ENCODE measurements at regions not wholly inside any gene's neighbourhood (a gene's known extent, or its start where the extent isn't known, plus 50 kb on each side); places are given as distances from the start of the nearest gene placed in this dataset.

DNA sequence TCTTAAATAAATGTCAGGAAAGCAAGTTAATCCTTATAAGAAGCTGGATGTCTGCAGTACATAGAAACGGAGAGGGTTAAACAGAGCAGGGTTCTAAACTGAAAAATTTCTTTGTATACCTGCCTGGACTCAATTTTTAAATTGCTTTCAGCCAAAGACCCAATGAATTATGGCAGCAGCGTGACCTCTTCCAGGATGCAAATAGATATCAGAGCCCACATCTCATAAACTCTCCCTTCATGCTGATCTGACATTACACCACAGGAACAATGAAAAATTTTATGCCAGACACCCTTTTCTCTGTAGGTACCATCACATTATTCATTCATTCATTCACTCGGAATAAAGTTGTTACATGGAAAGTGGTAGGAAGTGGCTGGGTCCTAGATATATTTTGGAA is 236.4 kb downstream of the NUF2 start:
- TF ChIP-seq NFIC (IDR thresholded peaks at IDR 0.05), result no peak
- TF ChIP-seq TAF1 (IDR thresholded peaks at IDR 0.05; ENCODE audit: low read depth), result no peak
- TF ChIP-seq, protein P1, sequence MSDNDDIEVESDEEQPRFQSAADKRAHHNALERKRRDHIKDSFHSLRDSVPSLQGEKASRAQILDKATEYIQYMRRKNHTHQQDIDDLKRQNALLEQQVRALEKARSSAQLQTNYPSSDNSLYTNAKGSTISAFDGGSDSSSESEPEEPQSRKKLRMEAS (IDR thresholded peaks at IDR 0.05), result no peak
- TF ChIP-seq EP300 (IDR thresholded peaks at IDR 0.05; ENCODE audit: borderline replicate concordance), result no peak
- no peak for TF ChIP-seq TCF12 (IDR thresholded peaks at IDR 0.05; ENCODE audit: low read depth)
- no peak for TF ChIP-seq YY1 (IDR thresholded peaks at IDR 0.05; ENCODE audit: low read depth)
- no peak for TF ChIP-seq ZBTB7A (IDR thresholded peaks at IDR 0.05; ENCODE audit: low read depth)
- TF ChIP-seq, protein P2, sequence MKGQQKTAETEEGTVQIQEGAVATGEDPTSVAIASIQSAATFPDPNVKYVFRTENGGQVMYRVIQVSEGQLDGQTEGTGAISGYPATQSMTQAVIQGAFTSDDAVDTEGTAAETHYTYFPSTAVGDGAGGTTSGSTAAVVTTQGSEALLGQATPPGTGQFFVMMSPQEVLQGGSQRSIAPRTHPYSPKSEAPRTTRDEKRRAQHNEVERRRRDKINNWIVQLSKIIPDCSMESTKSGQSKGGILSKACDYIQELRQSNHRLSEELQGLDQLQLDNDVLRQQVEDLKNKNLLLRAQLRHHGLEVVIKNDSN (IDR thresholded peaks at IDR 0.05), result no peak
- TF ChIP-seq CREB1 (IDR thresholded peaks at IDR 0.05; ENCODE audit: low read depth), result no peak
- TF ChIP-seq, protein P3, sequence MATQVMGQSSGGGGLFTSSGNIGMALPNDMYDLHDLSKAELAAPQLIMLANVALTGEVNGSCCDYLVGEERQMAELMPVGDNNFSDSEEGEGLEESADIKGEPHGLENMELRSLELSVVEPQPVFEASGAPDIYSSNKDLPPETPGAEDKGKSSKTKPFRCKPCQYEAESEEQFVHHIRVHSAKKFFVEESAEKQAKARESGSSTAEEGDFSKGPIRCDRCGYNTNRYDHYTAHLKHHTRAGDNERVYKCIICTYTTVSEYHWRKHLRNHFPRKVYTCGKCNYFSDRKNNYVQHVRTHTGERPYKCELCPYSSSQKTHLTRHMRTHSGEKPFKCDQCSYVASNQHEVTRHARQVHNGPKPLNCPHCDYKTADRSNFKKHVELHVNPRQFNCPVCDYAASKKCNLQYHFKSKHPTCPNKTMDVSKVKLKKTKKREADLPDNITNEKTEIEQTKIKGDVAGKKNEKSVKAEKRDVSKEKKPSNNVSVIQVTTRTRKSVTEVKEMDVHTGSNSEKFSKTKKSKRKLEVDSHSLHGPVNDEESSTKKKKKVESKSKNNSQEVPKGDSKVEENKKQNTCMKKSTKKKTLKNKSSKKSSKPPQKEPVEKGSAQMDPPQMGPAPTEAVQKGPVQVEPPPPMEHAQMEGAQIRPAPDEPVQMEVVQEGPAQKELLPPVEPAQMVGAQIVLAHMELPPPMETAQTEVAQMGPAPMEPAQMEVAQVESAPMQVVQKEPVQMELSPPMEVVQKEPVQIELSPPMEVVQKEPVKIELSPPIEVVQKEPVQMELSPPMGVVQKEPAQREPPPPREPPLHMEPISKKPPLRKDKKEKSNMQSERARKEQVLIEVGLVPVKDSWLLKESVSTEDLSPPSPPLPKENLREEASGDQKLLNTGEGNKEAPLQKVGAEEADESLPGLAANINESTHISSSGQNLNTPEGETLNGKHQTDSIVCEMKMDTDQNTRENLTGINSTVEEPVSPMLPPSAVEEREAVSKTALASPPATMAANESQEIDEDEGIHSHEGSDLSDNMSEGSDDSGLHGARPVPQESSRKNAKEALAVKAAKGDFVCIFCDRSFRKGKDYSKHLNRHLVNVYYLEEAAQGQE (IDR thresholded peaks at IDR 0.05; ENCODE audit: low read depth), result no peak
